ENCODE measurements at regions not wholly inside any gene's neighbourhood (a gene's known extent, or its start where the extent isn't known, plus 50 kb on each side); places are given as distances from the start of the nearest gene placed in this dataset.

GRCh38 chr1:56180520-56181190 is 398.7 kb downstream of the PLPP3 start:
- DNase-seq = no peak

GRCh38 chr1:56179543-56179942 is 399.8 kb downstream of the PLPP3 start:
- no peak for DNase-seq

- no peak for DNase-seq
Measured at GRCh38 chr1:56175211-56175610, 404.2 kb downstream of the PLPP3 start.

GRCh38 chr1:56174176-56174885 is 405.0 kb downstream of the PLPP3 start:
- DNase-seq = no peak

- DNase-seq = no peak
Measured at GRCh38 chr1:56173736-56174135, 405.6 kb downstream of the PLPP3 start.

GRCh38 chr1:56171670-56172069 is 407.7 kb downstream of the PLPP3 start:
- no peak for DNase-seq

- no peak for DNase-seq
Measured at GRCh38 chr1:56170784-56171320, 408.5 kb downstream of the PLPP3 start.

GRCh38 chr1:56169856-56170255 is 409.5 kb downstream of the PLPP3 start:
- DNase-seq = no peak

- no peak for DNase-seq
Measured at GRCh38 chr1:56168176-56168575, 411.2 kb downstream of the PLPP3 start.

GRCh38 chr1:56167596-56167995 is 411.8 kb downstream of the PLPP3 start:
- no peak for DNase-seq

- DNase-seq = no peak
Measured at GRCh38 chr1:56160773-56161315, 418.5 kb downstream of the PLPP3 start.

GRCh38 chr1:56156971-56157876 is 422.1 kb downstream of the PLPP3 start:
- no peak for DNase-seq

GRCh38 chr1:56153276-56153675 is 426.1 kb downstream of the PLPP3 start:
- no peak for DNase-seq

- DNase-seq = no peak
Measured at GRCh38 chr1:56152635-56153034, 426.7 kb downstream of the PLPP3 start.

GRCh38 chr1:56151402-56151801 is 428.0 kb downstream of the PLPP3 start:
- DNase-seq = no peak

GRCh38 chr1:56150441-56151215 is 428.7 kb downstream of the PLPP3 start:
- DNase-seq = no peak

- DNase-seq = no peak
Measured at GRCh38 chr1:56149761-56150160, 429.6 kb downstream of the PLPP3 start.

GRCh38 chr1:56148326-56149193 is 430.8 kb downstream of the PLPP3 start:
- DNase-seq = no peak

GRCh38 chr1:56147459-56147858 is 431.9 kb downstream of the PLPP3 start:
- no peak for DNase-seq

GRCh38 chr1:56147034-56147433 is 432.3 kb downstream of the PLPP3 start:
- no peak for DNase-seq

GRCh38 chr1:56146449-56146848 is 432.9 kb downstream of the PLPP3 start:
- DNase-seq = no peak

All from NCI-H510A (cell line).